Neural progenitor cell (in vitro differentiated cells): ENCODE measurements at regions not wholly inside any gene's neighbourhood (a gene's known extent, or its start where the extent isn't known, plus 50 kb on each side); places are given as distances from the start of the nearest gene placed in this dataset.
A peak's percentile ranks its signal among the peaks of the same experiment; 100 is the strongest.

Source experiments
- DNase-seq: peaks from one replicate; pipeline ENCODE4 v3.0.0-alpha.2; 2016; ENCODE audit warnings: low spot score
- H2AFZ ChIP-seq: fragments of 200-600 bp; sonication (generic); replicated peaks from 2 replicates; pipeline ENCODE4 v1.6.1; 2016; ENCODE audit warnings: antibody characterized with exemption
- H3F3A ChIP-seq: fragments of 200-600 bp; sonication (generic); 2 replicates; pipeline ENCODE4 v1.6.1; 2016; ENCODE audit warnings: antibody characterized with exemption, low read depth
- H3K27ac ChIP-seq: fragments of 200-600 bp; sonication (generic); 2 replicates; pipeline ENCODE4 v1.5.1; 2016; ENCODE audit warnings: mild to moderate bottlenecking
- H3K27me3 ChIP-seq: fragments of 200-600 bp; sonication (generic); 2 replicates; pipeline ENCODE4 v1.6.1; 2016; ENCODE audit warnings: mild to moderate bottlenecking, moderate library complexity
- H3K36me3 ChIP-seq: fragments of 200-600 bp; sonication (generic); 2 replicates; pipeline ENCODE4 v1.5.1; 2016
- H3K4me1 ChIP-seq: fragments of 200-600 bp; sonication (generic); 2 replicates; pipeline ENCODE4 v1.6.1; 2016; ENCODE audit warnings: mixed run types
- H3K4me2 ChIP-seq: fragments of 200-600 bp; sonication (generic); 2 replicates; pipeline ENCODE4 v1.6.1; 2016
- H3K4me3 ChIP-seq: fragments of 200-600 bp; sonication (generic); 2 replicates; pipeline ENCODE4 v1.5.1; 2016
- H3K79me2 ChIP-seq: fragments of 200-600 bp; sonication (generic); 2 replicates; pipeline ENCODE4 v1.6.1; 2016; ENCODE audit warnings: low read depth
- H3K9ac ChIP-seq: fragments of 200-600 bp; sonication (generic); 2 replicates; pipeline ENCODE4 v1.6.1; 2016
- H3K9me3 ChIP-seq: fragments of 200-600 bp; sonication (generic); 2 replicates; pipeline ENCODE4 v1.5.1; 2016; ENCODE audit warnings: low read depth
- H4K20me1 ChIP-seq: fragments of 200-600 bp; sonication (generic); 2 replicates; pipeline ENCODE4 v1.6.1; 2016; ENCODE audit warnings: low read depth
- H3K27ac Mint-ChIP-seq: 3 replicates; pipeline ENCODE4 v1.8.0; 2021; ENCODE audit warnings: mixed read lengths
- H3K27me3 Mint-ChIP-seq: 2 replicates; pipeline ENCODE4 v1.8.0; 2022; ENCODE audit warnings: low read depth, mild to moderate bottlenecking, inconsistent platforms, moderate library complexity, mixed read lengths; ENCODE audit not compliant: insufficient read depth
- H3K36me3 Mint-ChIP-seq: 3 replicates; pipeline ENCODE4 v1.8.0; 2021; ENCODE audit warnings: mixed read lengths
- H3K4me1 Mint-ChIP-seq: 3 replicates; pipeline ENCODE4 v1.8.0; 2021; ENCODE audit warnings: mixed read lengths
- H3K4me3 Mint-ChIP-seq: 3 replicates; pipeline ENCODE4 v1.8.0; 2021; ENCODE audit warnings: mild to moderate bottlenecking, moderate library complexity, mixed read lengths
- H3K9me3 Mint-ChIP-seq: 3 replicates; pipeline ENCODE4 v1.8.0; 2020; ENCODE audit warnings: mixed read lengths
- EZH2 ChIP-seq: fragments of 200-600 bp; sonication (generic); IDR thresholded peaks from 2 replicates; pipeline ENCODE4 v1.6.1; 2017; ENCODE audit warnings: antibody characterized with exemption, mild to moderate bottlenecking, moderate library complexity
- EZH2phosphoT487 ChIP-seq: fragments of 200-600 bp; sonication (generic); IDR thresholded peaks from 2 replicates; pipeline ENCODE4 v1.6.1; 2017; ENCODE audit warnings: antibody characterized with exemption
- TF ChIP-seq, protein P1 (sequence below): fragments of 200-600 bp; sonication (generic); IDR thresholded peaks from 2 replicates; pipeline ENCODE4 v1.5.1; 2017; ENCODE audit warnings: antibody characterized with exemption, mild to moderate bottlenecking

DNA sequence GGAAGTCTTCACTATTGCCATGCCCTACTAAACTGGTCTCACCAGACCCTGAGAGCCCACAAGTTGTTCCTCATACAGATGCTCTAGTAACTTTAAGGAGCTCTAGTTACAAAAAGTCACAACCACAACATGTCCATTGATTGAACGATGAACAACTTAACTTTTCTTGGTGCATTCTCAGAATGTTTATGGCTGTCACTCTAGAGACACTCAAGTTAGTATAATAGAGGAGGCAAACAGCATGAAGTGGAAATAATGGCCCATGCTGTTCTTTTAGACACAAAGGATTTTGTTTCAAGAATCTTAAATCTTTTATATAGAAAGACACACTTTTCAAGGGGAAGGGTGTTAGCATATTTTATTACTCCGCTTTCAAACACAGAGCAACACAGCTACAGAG is 934.4 kb downstream of the HACE1 start:
- Histone ChIP-seq H3K27me3 (no peaks in the 10 kb centered on the region), H3K4me1 (no peaks in the 10 kb centered on the region), H3K4me3 (no peak overlapping the region), H3F3A (no peaks in the 10 kb centered on the region), H4K20me1 (no peaks in the 10 kb centered on the region), H3K9me3 (no peaks in the 10 kb centered on the region), H3K36me3 (no peaks in the 10 kb centered on the region), H3K9ac (no peak overlapping the region), H2AFZ (no peak overlapping the region), H3K79me2 (no peaks in the 10 kb centered on the region), H3K27ac (no peak overlapping the region), H3K4me2 (no peak overlapping the region)
- Mint-ChIP-seq H3K27ac (peak overlapping the region; percentile 81), H3K4me3 (no peak overlapping the region), H3K27me3 (peaks cover 6% of the 10 kb centered on the region), H3K36me3 (no peaks in the 10 kb centered on the region), H3K4me1 (peaks cover 13% of the 10 kb centered on the region), H3K9me3 (peaks cover 18% of the 10 kb centered on the region)
- DNase-seq, result no peak
- TF ChIP-seq EZH2phosphoT487 (no peak), EZH2 (no peak)
- TF ChIP-seq, protein P1, sequence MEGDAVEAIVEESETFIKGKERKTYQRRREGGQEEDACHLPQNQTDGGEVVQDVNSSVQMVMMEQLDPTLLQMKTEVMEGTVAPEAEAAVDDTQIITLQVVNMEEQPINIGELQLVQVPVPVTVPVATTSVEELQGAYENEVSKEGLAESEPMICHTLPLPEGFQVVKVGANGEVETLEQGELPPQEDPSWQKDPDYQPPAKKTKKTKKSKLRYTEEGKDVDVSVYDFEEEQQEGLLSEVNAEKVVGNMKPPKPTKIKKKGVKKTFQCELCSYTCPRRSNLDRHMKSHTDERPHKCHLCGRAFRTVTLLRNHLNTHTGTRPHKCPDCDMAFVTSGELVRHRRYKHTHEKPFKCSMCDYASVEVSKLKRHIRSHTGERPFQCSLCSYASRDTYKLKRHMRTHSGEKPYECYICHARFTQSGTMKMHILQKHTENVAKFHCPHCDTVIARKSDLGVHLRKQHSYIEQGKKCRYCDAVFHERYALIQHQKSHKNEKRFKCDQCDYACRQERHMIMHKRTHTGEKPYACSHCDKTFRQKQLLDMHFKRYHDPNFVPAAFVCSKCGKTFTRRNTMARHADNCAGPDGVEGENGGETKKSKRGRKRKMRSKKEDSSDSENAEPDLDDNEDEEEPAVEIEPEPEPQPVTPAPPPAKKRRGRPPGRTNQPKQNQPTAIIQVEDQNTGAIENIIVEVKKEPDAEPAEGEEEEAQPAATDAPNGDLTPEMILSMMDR, result no peak

DNA sequence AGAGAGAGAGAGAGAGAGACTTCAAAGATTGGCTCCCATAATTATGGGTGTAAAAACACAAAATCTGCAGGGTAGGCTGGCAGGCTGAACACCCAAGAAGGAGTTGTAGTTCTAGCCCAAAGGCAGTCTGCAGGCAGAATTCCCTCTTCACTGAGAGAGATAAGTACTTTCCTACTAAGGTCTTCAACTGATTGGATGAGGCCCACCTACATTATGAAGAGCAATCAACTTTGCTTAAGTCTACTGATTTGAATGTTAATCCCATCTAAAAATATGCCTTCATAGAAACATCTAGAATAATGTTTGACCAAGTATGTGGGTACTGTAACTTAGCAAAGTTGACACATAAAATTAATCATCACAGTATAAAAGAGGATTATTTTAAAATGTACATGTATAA is 949.7 kb downstream of the HACE1 start:
- H3K79me2 ChIP-seq, result no peaks in the 10 kb centered on the region
- no peak overlapping the region for H3K9ac ChIP-seq
- Mint-ChIP-seq H3K36me3 (peaks cover 2% of the 10 kb centered on the region), H3K27me3 (no peaks in the 10 kb centered on the region), H3K27ac (no peak overlapping the region), H3K9me3 (peaks cover 21% of the 10 kb centered on the region), H3K4me3 (no peak overlapping the region), H3K4me1 (no peaks in the 10 kb centered on the region)
- H3K36me3 ChIP-seq, result no peaks in the 10 kb centered on the region
- peaks cover 6% of the 10 kb centered on the region for H3K4me1 ChIP-seq
- no peak overlapping the region for H2AFZ ChIP-seq
- TF ChIP-seq EZH2, result no peak
- TF ChIP-seq, protein P1, result no peak
- no peak for TF ChIP-seq EZH2phosphoT487
- no peak overlapping the region for H3K27ac ChIP-seq
- no peaks in the 10 kb centered on the region for H4K20me1 ChIP-seq
- no peak overlapping the region for H3K4me3 ChIP-seq
- no peaks in the 10 kb centered on the region for H3F3A ChIP-seq
- H3K4me2 ChIP-seq, result no peak overlapping the region
- H3K9me3 ChIP-seq, result no peaks in the 10 kb centered on the region
- no peaks in the 10 kb centered on the region for H3K27me3 ChIP-seq
- no peak for DNase-seq

DNA sequence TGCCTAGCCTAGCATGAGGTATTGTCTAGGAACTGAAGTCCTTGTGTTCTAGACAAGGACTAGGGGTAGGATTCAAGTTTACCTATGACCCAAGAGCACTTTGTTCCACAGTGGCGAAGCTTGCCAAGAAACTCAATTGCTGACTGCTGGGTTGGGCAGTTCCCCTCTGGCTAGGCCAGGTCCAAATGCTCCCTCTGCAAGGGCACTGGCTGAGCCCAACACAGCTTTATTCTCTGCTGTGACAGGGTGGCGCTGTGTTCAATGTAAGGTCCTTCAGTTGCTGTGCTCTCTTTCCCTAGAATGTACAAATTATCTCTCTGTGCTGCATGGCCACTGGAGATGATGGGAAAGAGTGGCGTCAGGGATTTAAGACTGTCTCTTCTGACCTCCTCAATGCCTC is 950.8 kb downstream of the HACE1 start:
- TF ChIP-seq, protein P1, result no peak
- TF ChIP-seq EZH2, result no peak
- TF ChIP-seq EZH2phosphoT487, result no peak
- Mint-ChIP-seq H3K4me3 (no peak overlapping the region), H3K27me3 (peaks cover 2% of the 10 kb centered on the region), H3K36me3 (peaks cover 2% of the 10 kb centered on the region), H3K27ac (no peak overlapping the region), H3K9me3 (peaks cover 28% of the 10 kb centered on the region), H3K4me1 (no peaks in the 10 kb centered on the region)
- Histone ChIP-seq H2AFZ (no peak overlapping the region), H3K27ac (no peak overlapping the region), H3K9ac (no peak overlapping the region), H3K4me3 (no peak overlapping the region), H3K9me3 (no peaks in the 10 kb centered on the region), H3K4me1 (peaks cover 6% of the 10 kb centered on the region), H3F3A (no peaks in the 10 kb centered on the region), H3K36me3 (no peaks in the 10 kb centered on the region), H4K20me1 (no peaks in the 10 kb centered on the region), H3K4me2 (no peak overlapping the region), H3K79me2 (no peaks in the 10 kb centered on the region), H3K27me3 (no peaks in the 10 kb centered on the region)
- no peak for DNase-seq

DNA sequence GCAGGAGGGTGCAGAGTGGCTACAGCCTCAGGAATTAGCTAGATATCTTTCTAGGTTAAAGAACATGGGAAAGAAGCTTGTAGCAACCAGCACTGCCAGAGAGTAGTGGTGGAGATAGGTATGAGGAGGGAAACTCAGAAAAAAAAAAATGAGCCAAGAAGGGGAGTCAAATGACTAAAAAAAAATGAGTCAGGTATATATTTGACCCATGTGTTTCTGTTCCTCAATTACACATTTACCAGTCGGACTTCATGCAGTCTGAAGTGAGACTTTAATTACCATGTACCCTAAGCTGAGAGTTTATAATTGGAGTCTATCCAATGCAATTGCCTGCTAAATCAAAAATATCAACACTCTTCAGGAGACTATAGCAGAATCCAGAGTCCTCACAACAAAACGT is 964.6 kb downstream of the HACE1 start:
- H3K27me3 ChIP-seq, result no peaks in the 10 kb centered on the region
- TF ChIP-seq EZH2phosphoT487 (no peak), EZH2 (no peak)
- TF ChIP-seq, protein P1, result no peak
- no peaks in the 10 kb centered on the region for H4K20me1 ChIP-seq
- H2AFZ ChIP-seq, result no peak overlapping the region
- H3K4me3 ChIP-seq, result no peak overlapping the region
- H3K4me2 ChIP-seq, result no peak overlapping the region
- no peaks in the 10 kb centered on the region for H3K79me2 ChIP-seq
- H3K9me3 Mint-ChIP-seq, result peaks cover 7% of the 10 kb centered on the region
- H3K36me3 ChIP-seq, result no peaks in the 10 kb centered on the region
- DNase-seq, result no peak
- H3K27ac ChIP-seq, result no peak overlapping the region
- H3K36me3 Mint-ChIP-seq, result no peaks in the 10 kb centered on the region
- H3K27ac Mint-ChIP-seq, result no peak overlapping the region
- H3K9ac ChIP-seq, result no peak overlapping the region
- H3F3A ChIP-seq, result no peaks in the 10 kb centered on the region
- H3K27me3 Mint-ChIP-seq, result peaks cover 2% of the 10 kb centered on the region
- no peak overlapping the region for H3K4me3 Mint-ChIP-seq
- H3K4me1 ChIP-seq, result no peaks in the 10 kb centered on the region
- H3K9me3 ChIP-seq, result no peaks in the 10 kb centered on the region
- peaks cover 5% of the 10 kb centered on the region for H3K4me1 Mint-ChIP-seq
